NCI-H146 treated with DMSO at 0.1 percent for 48 hours (cell line): ENCODE measurements at regions not wholly inside any gene's neighbourhood (a gene's known extent, or its start where the extent isn't known, plus 50 kb on each side); places are given as distances from the start of the nearest gene placed in this dataset.
"Not testable (repeated sequence)": the region's sequence is repeated elsewhere in the genome, so short reads cannot be mapped to it uniquely, and the experiment has no call there.

ENCODE experiments used
- DNase-seq: peaks from one replicate; lab custom pipeline; 2025; ENCODE audit not compliant: unreplicated experiment; lab: John Stamatoyannopoulos, UW

DNA sequence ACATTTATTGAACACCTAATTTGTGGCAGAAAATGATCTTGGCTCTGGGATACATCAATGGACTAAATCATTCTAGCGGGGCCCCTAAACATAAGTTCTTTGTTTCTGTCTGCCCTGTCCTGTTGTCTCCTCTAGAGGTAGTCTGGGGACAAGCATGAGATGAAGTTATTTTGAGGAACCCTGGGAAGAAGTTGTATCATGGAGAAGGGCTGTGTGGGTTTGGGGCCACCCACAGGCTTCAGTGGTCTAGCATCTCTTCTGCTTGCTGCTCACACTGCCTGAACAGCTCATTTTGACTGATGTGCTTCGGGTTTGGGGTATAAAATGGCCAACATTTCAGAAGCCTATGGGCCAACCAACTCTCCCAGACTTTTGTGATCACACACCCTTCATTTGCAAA, 50.3 kb upstream of the OSBPL11 start:
- no peak for DNase-seq

DNA sequence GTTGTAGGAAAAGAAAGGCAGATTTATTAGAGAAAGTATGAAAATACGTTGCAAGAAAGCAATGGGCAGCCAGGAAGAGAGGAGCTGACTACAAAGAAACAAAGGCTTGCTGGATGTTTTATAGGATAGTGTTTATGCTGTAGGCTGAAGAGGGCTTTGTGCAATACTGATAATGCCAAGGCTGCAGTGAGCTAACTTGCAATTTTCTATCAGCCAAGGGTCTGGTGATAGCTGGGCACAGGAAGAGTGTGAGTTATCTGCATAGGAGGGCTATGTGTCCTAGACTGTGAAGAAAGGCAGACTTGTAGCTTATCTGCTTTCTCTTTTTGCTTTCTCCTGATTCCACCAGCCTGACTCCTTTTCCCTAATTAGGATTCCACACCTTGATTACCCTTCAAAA, 51.3 kb upstream of the OSBPL11 start:
- DNase-seq, result no peak

DNA sequence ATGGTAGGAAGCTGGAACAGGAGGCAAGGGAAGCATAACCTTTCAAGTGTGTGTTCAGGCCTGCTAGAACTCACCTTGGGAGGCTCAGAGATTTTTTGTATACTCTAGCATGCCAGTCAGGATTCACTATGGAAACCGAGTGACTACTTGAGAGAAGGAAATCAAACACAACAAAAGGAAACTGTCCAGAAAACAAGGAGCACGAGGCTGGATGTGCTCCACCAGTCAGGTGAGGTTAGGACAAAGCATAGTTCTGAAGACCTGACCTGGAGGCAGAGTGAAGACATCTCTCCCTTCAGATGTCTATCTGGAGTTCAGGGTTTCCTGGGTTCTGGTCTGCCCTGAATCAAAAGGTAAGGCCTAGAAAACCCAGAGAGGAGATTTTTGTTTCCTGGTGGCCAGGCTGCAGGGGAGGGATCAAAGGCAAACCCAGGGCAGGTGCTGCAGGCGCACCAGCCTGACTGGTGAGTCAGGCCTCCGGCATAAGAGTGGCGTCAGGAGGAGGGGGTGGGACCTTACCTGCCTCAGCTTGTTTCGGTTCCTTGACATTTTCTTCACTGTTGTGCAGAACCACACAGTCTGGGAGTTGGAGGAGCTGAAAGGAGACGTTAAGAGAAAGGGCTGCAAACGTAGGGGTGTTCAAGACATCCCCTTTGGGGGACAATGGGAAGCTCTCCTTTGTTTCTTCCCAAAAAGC, 52.2 kb upstream of the OSBPL11 start:
- DNase-seq, result no peak

DNA sequence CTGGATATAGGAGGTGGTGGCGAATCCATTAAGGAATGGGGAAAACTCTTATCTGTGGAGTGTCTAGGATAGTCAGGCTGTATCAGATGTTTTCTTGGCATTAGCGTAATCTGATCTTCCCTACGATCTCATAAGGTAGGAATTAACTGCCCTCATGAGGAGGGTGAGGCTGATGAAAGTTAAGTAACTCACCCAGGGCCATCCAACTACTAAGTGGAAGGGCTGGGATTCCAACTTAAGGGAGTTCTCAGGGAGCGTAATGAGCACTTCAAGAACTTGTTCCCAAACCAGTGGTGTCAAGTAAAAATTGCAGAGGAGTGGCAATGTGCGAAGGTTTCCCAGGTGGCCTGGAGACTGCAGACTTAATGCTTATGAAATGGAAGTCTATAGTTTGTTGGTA, 55.9 kb upstream of the OSBPL11 start:
- DNase-seq, result no peak

DNA sequence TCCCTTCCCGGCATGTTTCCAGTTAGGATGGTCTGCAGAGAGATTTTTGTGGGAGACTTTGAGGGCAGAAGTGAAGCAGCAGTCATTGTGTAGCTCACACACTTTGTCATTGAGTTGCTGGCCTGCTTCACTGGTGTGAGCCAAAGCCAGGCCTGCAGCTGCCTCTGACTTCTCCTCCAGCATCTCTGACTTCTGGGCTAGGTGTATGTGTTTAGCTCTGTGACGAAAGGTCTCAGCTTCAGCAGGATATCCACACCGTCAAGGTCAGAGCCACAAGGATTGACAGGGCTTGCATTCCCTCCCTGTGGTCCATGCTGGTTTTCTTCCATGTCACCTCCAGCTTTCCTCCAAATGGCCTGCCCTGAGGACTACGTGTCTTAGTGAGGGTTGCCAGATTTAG, 57.1 kb upstream of the OSBPL11 start:
- DNase-seq, result no peak

DNA sequence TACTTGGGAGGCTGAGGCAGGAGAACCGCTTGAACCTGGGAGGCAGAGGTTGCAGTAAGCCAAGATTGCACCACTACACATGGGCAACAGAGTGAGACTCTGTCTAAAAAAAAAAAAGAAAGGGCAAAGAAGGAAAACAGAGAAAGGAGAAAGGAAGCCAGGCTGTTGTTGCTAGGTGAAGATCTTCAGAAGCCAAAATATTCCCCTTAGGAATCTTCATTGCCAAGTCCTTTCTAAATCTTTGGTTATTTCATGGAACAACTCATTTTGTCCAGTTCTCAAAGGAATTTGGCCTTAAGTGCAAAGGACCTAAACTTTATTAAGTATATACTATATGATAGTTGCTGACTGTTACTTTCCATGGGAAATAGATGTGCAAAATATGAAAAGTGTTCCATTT, 59.2 kb upstream of the OSBPL11 start:
- DNase-seq, result no peak

DNA sequence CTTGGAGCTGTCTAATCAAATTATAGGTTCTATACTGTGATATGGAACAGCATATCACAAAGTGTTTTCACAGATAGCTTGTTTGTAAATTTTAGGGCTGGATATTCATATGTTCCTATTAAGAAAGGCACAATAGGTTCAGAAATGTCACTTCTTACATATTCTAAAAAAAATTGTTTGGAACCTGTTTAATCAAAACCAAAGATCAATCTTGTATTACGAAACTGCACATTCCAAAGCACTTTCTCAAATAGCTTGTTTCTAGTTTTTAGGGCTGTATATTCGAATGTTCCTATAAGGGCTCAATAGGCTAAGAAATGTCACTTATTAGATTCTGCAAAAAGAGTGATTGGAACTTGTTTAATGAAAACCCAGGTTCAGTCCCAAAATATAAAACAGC, 67.4 kb upstream of the OSBPL11 start:
- DNase-seq, result no peak

DNA sequence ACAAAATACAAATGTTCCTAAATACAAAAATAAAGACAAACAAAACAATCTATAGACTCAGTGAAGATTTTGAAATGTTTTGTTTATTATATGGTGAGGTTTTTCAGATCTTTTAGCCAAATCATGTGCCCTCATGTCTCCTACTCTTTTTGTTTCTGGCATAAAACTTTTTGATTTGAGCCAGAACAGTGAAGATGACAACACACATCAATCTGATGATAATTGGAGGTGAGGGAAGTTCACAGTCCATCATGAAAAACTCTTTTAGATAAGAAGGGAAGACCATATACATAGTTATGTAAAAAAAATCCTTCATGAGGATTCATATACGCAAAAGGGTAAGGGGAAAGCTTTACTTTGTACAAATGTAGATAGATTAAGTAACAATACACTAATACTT, 75.1 kb upstream of the OSBPL11 start:
- DNase-seq, result no peak

DNA sequence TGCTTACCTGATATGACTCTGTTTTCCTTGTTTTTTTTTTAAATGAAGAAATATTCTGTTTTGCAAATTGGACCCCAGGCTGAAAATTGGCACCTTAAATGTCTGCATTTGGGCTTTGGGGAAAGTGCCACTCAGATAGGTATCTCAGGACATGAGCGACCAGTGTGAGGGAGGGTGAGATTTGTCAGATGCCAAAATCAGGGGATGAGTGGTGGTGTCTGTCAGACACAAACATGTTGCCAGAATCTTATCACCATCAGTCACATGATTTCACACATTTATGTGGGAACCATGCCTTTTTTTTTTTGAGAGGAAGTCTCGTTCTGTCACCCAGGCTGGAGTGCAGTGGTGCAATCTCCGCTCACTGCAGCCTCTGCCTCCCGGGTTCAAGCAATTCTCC, 75.6 kb upstream of the OSBPL11 start:
- DNase-seq, result no peak

DNA sequence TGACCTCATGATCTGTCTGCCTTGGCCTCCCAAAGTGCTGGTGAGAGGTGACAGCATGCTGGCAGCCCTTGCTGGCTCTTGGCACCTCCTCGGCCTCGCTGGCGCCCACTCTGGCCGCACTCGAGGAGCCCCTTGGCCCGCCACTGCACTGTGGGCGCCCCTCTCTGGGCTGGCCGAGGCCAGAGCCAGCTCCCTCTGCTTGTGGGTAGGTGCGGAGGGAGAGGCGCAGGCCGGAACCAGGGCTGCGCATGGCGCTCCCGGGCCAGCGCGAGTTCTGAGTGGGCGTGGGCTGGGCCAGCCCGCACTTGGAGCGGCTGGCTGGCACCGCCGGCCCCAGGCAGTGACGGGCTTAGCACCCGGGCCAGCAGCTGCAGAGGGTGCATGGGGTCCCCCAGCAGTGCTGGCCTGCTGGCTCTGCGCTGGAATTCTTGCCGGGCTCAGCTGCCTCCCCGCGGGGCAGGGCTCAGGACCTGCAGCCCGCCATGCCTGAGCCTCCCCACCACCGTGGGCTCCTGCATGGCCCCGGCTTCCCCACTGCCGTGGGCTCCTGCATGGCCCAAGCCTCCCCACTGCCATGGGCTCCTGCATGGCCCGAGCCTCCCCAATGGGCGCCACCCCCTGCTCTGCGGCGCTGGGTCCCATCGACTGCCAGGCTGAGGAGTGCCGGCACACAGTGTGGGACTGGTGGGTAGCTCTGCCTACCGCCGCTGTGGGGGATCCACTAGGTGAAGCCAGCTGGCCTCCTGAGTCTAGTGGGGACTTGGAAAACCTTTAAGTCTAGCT, 76.4 kb upstream of the OSBPL11 start:
- DNase-seq, result no peak

DNA sequence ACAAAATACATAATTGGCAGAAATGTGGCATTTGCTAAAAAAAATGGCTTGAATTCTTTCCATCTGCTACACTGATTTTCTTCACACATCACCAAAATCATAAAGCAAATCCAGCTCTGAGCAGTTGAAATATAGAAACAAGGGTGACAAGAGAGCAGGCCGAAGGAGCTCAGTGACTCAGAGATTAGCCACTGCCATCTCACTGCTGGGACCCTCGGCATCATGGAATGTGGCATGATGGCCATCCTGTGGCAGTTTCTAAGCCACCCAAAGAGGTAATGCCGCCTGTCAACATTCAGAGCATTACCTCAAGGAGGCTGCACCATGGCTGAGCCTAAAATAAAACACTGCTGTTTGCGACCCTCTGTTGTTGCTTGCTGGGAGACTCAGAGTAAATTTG, 80.5 kb upstream of the OSBPL11 start:
- DNase-seq, result no peak

DNA sequence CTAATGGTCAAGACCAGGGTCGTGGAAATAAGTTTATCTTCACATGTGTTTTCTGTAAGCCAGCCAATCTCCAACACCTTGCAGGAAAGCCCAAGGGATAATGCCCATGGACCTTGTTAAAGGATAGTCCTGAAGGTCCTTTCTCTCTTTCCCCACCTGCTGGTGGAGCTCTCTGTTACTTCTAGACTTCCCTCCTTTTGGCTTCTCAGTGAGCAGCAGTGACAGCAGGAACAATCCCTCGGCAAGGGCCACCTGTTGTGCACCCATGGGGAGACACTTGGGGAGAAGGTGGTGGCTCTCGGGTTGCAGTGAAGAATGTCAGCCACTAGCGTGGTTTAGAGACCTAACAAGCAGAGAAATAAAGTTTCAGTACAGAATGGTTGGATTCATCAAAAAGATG, 84.0 kb upstream of the OSBPL11 start:
- DNase-seq, result no peak

DNA sequence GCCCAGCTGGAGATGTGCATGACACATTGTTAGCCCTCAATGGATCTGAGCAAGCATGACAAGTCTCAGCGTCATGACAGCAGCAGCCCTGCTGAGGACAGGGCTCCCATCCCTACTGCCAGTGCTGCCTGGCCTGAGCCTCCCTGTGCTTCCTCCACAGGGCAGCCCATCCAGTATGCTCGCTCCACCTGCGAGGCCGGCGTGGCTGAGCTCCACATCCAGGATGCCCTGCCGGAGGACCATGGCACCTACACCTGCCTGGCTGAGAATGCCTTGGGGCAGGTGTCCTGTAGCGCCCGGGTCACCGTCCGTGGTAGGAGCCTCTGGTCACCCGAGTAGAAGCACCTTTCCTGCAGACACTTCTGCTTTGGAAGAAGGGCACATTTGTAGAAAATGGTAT, 85.8 kb upstream of the OSBPL11 start:
- DNase-seq, result no peak

DNA sequence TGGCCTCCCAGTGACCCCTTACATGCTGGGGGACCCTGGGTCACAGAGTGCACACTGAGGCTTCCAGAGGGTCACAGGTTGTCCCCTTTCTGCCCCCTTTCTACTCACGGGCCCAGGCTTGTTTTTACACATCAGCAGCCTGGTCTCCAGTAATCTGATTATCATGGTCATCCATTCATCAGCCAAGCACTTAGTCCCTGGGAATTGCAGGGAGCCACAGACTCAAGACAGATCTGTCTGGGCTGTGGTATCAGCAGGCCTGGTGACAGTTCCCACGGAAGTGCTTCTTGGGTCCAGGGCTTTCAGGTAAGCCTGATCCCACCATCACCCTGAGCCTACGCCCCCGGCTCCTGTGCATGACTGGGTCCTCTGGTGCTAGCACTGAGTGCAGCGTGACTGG, 86.6 kb upstream of the OSBPL11 start:
- not testable (repeated sequence) for DNase-seq

DNA sequence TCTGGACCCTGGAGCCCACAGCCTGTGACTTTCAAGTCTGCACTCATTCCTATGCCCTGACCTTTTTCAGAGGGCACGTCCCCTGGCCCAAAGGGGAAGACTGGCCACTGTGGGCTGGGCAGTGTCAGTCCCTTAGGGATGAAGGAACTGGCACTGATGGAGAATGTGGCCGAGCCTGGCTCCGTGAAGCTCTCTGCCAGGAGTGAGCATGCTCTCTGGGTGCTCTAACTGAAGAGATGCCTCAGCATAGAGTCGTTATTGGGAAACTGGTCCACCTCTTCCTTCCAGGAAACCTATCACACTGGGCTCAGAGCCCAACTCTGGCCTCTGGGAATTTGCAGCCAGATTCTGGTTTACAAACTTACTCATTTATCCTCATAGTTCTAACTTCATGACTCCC, 87.3 kb upstream of the OSBPL11 start:
- not testable (repeated sequence) for DNase-seq

DNA sequence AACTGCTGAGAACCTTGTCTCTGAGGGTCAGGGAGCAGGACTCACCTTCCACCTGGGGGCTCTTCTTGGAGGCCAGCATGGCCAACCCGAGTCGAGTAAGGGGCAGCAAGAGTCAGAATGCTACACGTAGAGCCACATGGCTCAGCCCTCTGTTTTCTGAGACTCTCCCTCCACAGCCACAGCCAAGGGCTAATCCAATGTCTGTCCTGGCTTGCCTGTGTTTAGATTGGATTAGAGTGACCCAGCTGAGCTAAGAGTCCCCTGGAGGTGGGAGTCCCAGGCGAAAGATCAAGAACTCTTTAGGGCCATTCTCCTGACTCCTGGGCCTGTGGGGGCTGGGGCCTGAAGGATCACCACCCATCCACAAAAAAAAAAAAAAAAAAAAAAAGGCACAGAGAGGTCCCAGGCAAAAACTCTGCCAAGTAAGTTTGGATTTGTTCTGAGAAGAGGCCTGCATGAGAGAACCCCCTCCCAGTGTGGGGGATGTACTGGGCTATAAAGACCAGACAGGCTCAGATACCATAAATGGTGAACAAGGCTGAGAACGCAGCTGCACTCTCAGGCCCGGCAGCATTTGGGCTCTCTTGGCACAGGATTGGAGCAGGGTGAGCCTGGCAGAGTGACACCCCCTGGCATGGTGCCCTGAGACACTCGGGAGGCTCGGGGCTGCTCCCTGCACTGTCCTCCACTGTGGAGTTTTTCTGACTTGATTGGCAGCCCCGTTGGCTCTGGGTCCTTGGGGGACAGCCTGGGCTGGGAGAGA, 88.0 kb upstream of the OSBPL11 start:
- DNase-seq, result no peak

DNA sequence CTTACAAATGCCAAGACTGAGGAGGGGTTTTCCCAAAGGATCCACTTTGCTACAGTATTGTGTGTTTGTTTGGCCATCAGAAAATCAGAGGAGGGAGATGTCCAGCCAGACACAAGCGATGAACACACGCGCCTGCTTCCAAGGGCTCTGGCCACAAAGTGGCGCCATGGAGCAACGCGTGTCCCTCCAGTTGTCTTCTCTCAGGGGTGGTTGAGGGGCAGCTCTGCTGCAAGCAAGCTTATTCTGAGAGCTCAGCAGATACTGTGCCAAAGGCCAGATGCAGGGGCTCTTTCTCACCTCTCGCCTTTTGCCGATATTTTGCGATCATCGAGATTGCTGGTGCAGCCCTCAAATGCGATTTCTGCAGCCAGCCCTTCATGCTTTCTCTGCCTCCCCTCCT, 88.9 kb upstream of the OSBPL11 start:
- no peak for DNase-seq

DNA sequence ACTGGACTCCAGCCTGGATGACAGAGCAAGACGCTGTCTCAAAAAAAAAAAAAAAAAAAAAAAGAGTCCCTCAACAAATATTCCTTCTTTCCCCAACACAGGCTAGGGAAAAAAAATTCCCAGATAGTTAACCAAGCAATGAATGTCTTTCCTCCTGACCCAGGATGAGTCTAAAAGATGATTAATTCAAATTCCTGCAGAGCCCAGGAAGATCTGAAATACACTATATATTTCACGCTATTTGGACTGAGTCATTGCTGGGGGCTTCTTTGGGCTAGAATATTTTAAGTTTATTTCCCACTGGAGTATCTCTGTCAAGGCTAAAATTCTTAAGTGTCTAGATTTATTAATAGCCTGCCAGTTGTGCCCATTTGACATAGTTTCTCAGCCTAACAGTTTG, 90.4 kb upstream of the OSBPL11 start:
- not testable (repeated sequence) for DNase-seq

DNA sequence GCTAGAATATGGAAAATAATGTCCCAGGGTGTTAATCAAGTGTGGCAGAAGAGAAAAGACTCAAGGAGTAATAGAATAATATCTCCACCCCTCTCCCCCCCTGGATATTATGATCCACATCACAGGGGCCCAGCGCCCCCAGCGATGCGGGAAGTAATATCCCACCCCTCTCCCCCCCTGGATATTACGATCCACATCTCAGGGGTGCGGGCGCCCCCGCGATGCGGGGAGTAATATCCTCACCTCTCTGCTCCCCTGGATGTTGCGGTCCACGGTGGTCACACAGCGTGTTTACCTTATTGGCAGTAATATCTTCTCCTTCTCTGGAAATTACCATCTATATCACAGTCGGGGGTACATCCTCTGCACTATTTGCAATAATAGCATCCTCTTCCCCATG, 97.1 kb upstream of the OSBPL11 start:
- no peak for DNase-seq

DNA sequence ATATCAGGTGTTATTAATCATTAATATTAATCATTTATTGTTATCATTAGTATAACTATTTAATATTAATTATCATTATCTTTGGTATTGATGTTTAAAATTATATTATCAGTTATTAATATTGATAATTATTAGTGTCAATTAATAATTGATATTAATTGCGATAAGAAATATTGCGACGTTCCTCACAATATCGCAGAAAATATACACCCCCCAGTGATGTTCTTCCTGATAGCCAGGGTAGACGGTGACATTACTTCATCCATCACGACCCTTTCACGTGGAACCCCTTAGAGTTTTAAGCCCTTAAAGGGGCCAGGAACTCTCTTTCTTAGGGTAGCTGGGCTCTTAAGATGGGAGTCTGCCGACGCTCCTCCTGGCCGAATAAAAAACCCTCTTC, 98.6 kb upstream of the OSBPL11 start:
- no peak for DNase-seq

DNA sequence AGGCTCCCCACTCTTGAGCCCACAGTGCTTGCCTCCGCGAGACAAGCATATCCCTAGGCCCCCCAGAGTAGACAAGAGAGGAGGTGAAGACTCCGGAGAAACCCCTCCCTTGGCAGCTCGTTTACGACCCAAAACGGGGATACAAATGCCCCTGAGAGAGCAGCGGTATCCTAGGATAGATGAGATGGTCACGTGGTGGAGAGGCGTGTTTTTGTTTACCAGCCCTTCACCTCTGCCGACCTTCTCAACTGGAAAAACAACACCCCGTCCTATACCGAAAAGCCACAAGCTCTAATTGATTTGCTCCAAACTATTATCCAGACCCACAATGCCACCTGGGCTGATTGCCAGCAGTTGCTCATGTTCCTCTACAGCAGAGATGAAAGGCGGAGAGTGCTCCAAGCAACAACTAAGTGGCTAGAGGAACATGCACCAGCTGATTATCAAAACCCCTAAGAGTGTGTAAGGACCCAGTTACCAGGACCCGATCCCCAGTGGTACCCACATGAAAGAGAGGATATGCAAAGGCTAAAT, 99.5 kb upstream of the OSBPL11 start:
- no peak for DNase-seq

DNA sequence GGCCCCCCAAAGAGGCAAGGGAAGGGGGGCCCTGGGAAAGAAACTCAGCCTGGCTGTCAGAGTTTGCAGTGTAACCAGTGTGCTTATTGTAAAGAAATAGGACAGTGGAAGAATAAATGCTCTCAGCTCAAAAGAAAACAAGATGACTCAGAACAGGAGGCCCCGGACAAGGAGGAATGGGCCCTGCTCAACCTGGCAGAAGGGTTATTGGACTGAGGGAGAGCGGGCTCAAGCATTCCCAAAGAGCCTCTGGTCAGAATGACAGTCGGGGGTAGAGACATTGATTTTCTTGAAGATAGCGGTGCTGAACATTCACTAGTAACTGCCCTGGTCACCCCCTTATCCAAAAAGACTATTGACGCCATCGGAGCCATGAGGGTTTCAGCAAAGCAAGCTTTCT, 100.4 kb upstream of the OSBPL11 start:
- DNase-seq, result no peak
